DOHH2 (cell line): ENCODE measurements at regions not wholly inside any gene's neighbourhood (a gene's known extent, or its start where the extent isn't known, plus 50 kb on each side); places are given as distances from the start of the nearest gene placed in this dataset.
"Not testable (repeated sequence)": the region's sequence is repeated elsewhere in the genome, so short reads cannot be mapped to it uniquely, and the experiment has no call there.

Source experiments
- H3F3A ChIP-seq: fragments of 200-600 bp; sonication (generic), shearing (Covaris generic); 2 replicates; pipeline ENCODE4 v1.6.0; 2016; ENCODE audit warnings: antibody characterized with exemption, mild to moderate bottlenecking; ENCODE audit not compliant: control insufficient read depth, insufficient read depth
- H3K27ac ChIP-seq: fragments of 200-600 bp; sonication (generic); 2 replicates; pipeline ENCODE4 v1.5.1; 2014; ENCODE audit warnings: low read depth, mild to moderate bottlenecking, low read length, moderate library complexity
- H3K27me3 ChIP-seq: fragments of 200-600 bp; sonication (generic); 2 replicates; pipeline ENCODE4 v1.6.1; 2014; ENCODE audit warnings: mild to moderate bottlenecking, low read length, mixed read lengths; ENCODE audit not compliant: control insufficient read depth
- H3K36me3 ChIP-seq: fragments of 200-600 bp; sonication (generic); 2 replicates; pipeline ENCODE4 v1.6.1; 2014; ENCODE audit warnings: mild to moderate bottlenecking, low read length, moderate library complexity, mixed read lengths; ENCODE audit not compliant: control insufficient read depth
- H3K4me1 ChIP-seq: fragments of 200-600 bp; sonication (generic); 2 replicates; pipeline ENCODE4 v1.6.1; 2014; ENCODE audit warnings: mild to moderate bottlenecking, low read length, mixed read lengths; ENCODE audit not compliant: control insufficient read depth
- H3K4me2 ChIP-seq: fragments of 200-600 bp; sonication (generic); 2 replicates; pipeline ENCODE4 v1.6.0; 2014; ENCODE audit warnings: mild to moderate bottlenecking, low read length, moderate library complexity
- H3K4me3 ChIP-seq: fragments of 200-600 bp; sonication (generic); 2 replicates; pipeline ENCODE4 v1.5.1; 2014; ENCODE audit warnings: mild to moderate bottlenecking, low read length, mixed read lengths
- H3K79me2 ChIP-seq: fragments of 200-600 bp; sonication (generic); 2 replicates; pipeline ENCODE4 v1.6.1; 2014; ENCODE audit warnings: mild to moderate bottlenecking, low read length, mixed read lengths; ENCODE audit not compliant: control insufficient read depth
- H3K9me2 ChIP-seq: fragments of 200-600 bp; sonication (generic); replicated peaks from 2 replicates; pipeline ENCODE4 v1.6.1; 2014; ENCODE audit warnings: mild to moderate bottlenecking, low read length, mixed read lengths; ENCODE audit not compliant: control insufficient read depth
- H3K9me3 ChIP-seq: fragments of 200-600 bp; sonication (generic); 2 replicates; pipeline ENCODE4 v1.6.1; 2014; ENCODE audit warnings: antibody characterized with exemption, low read length, mixed read lengths; ENCODE audit not compliant: control insufficient read depth, insufficient read depth
- H4K20me1 ChIP-seq: fragments of 200-600 bp; sonication (generic); 2 replicates; pipeline ENCODE4 v1.6.0; 2014; ENCODE audit warnings: low read depth, mild to moderate bottlenecking, antibody characterized with exemption, low read length, moderate library complexity; ENCODE audit not compliant: control insufficient read depth, insufficient read depth
- CTCF ChIP-seq: fragments of 200-600 bp; sonication (generic); IDR thresholded peaks from one replicate; pipeline ENCODE4 v1.5.1; 2014; ENCODE audit warnings: antibody characterized with exemption, mild to moderate bottlenecking, low read depth, low read length; ENCODE audit not compliant: poor library complexity, severe bottlenecking
- EZH2phosphoT487 ChIP-seq: fragments of 200-600 bp; sonication (generic); IDR thresholded peaks from 2 replicates; pipeline ENCODE4 v1.6.1; 2017; ENCODE audit warnings: borderline replicate concordance, mild to moderate bottlenecking, antibody characterized with exemption, low read length, moderate library complexity, mixed read lengths

GRCh38 chr3:67167481-67167880 is 169.4 kb downstream of the KBTBD8 start:
- no peaks in the 10 kb centered on the region for H3F3A ChIP-seq
- no peaks in the 10 kb centered on the region for H3K79me2 ChIP-seq
- TF ChIP-seq EZH2phosphoT487, result no peak

GRCh38 chr3:67171841-67172240 is 173.7 kb downstream of the KBTBD8 start:
- H4K20me1 ChIP-seq, result no peaks in the 10 kb centered on the region
- H3K27me3 ChIP-seq, result no peaks in the 10 kb centered on the region
- no peaks in the 10 kb centered on the region for H3K9me2 ChIP-seq

More at GRCh38 chr3:67167481-67167880, 169.4 kb downstream of the KBTBD8 start:
- Histone ChIP-seq H3K9me3 (no peaks in the 10 kb centered on the region), H3K27ac (no peak overlapping the region), H3K9me2 (no peaks in the 10 kb centered on the region), H3K27me3 (no peaks in the 10 kb centered on the region), H3K4me1 (no peaks in the 10 kb centered on the region), H3K4me3 (no peak overlapping the region), H3K4me2 (no peak overlapping the region), H4K20me1 (no peaks in the 10 kb centered on the region), H3K36me3 (no peaks in the 10 kb centered on the region)

GRCh38 chr3:67173130-67173529 is 175.0 kb downstream of the KBTBD8 start:
- H3K27me3 ChIP-seq, H3F3A ChIP-seq, H3K9me3 ChIP-seq, H3K4me1 ChIP-seq, H3K9me2 ChIP-seq, H3K4me2 ChIP-seq, H4K20me1 ChIP-seq, H3K4me3 ChIP-seq, H3K36me3 ChIP-seq, H3K79me2 ChIP-seq, H3K27ac ChIP-seq: not testable (repeated sequence)

More at GRCh38 chr3:67171841-67172240, 173.7 kb downstream of the KBTBD8 start:
- H3F3A ChIP-seq, result no peaks in the 10 kb centered on the region
- H3K4me2 ChIP-seq, result no peak overlapping the region
- no peaks in the 10 kb centered on the region for H3K36me3 ChIP-seq
- H3K27ac ChIP-seq, result no peak overlapping the region
- no peaks in the 10 kb centered on the region for H3K9me3 ChIP-seq
- no peak overlapping the region for H3K4me3 ChIP-seq
- TF ChIP-seq CTCF (no peak), EZH2phosphoT487 (no peak)
- H3K79me2 ChIP-seq, result no peaks in the 10 kb centered on the region
- no peaks in the 10 kb centered on the region for H3K4me1 ChIP-seq

DNA sequence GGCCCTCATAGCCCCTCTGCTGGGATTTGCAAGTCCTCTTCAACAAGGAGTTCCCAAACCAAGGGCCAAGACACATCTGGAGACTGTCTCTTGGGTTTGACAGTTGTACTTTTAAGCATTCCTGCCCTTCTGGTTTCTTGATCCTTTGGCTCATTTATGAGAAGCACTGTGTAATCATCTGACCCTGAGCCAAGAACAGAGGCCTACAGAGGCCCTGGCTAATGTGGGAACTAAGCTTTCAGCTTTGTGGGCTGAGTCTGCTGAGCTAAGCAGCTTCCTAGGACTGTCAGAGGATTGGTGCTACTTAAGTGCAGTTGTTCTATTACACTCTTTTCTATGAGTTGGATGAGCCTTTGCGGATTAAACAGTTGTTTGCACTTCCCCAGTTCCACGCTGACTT is 178.3 kb downstream of the KBTBD8 start:
- Histone ChIP-seq H3K4me2 (no peak overlapping the region), H3K4me3 (no peak overlapping the region), H3K4me1 (no peaks in the 10 kb centered on the region), H3K27ac (no peak overlapping the region), H3F3A (no peaks in the 10 kb centered on the region), H3K27me3 (no peaks in the 10 kb centered on the region), H3K79me2 (no peaks in the 10 kb centered on the region), H3K36me3 (no peaks in the 10 kb centered on the region), H4K20me1 (no peaks in the 10 kb centered on the region), H3K9me3 (no peaks in the 10 kb centered on the region), H3K9me2 (no peaks in the 10 kb centered on the region)
- no peak for TF ChIP-seq EZH2phosphoT487
- no peak for TF ChIP-seq CTCF
